ENCODE measurements at regions not wholly inside any gene's neighbourhood (a gene's known extent, or its start where the extent isn't known, plus 50 kb on each side); places are given as distances from the start of the nearest gene placed in this dataset.
"Not testable (repeated sequence)": the region's sequence is repeated elsewhere in the genome, so short reads cannot be mapped to it uniquely, and the experiment has no call there.

DNA sequence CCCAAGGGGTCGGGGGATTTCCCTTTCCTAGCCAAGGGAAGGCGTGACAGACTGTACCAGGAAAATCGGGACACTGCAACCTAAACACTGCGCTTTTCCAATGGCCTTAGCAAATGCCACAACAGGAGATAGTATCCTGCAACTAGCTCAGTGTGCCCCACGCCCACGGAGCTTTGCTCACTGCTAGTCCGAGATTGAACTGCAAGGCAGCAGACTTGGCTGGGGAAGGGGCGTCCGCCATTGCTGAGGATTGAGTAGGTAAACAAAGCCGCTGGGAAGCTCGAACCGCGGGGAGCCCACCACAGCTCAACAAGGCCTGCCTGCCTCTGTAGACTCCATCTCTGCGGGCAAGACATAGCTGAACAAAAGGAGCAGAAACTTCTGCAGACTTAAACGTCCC lies 72.3 kb upstream of the THRB start:
- ChIA-PET CTCF (no interaction called here), POLR2A (no interaction called here)
- WGBS (ENCODE audit: insufficient coverage) = 97% methylated on average over 14 of the region's 15 CpGs
- Histone ChIP-seq H3K36me3 (ENCODE audit: control insufficient read depth in 4 of 4, insufficient read depth in 4 of 4, low read length in 3 of 4) (no peaks in the 10 kb centered on the region), H3K9me3 (ENCODE audit: control extremely low read depth in 1 of 5, control insufficient read depth in 4 of 5, insufficient read depth in 2 of 5, low read depth in 1 of 5, low read length in 4 of 5) (peaks cover 0 to 1% (median 0%) of the 10 kb centered on the region in 5 experiments), H3K27me3 (replicated peaks in 2 of 5; ENCODE audit: control insufficient read depth in 4 of 5, insufficient read depth in 5 of 5, low read length in 4 of 5) (no peaks in the 10 kb centered on the region), H3K27ac (ENCODE audit: insufficient read depth in 1 of 2, low read depth in 1 of 2, low read length in 2 of 2, poor library complexity in 1 of 2, severe bottlenecking in 2 of 2) (no peak overlapping the region), H3K4me3 (ENCODE audit: control insufficient read depth in 1 of 7, extremely low read depth in 1 of 7, insufficient read depth in 4 of 7, low read depth in 2 of 7, low read length in 6 of 7) (no peak overlapping the region), H3K4me1 (ENCODE audit: control extremely low read depth in 1 of 4, control insufficient read depth in 4 of 4, insufficient read depth in 4 of 4, low read length in 3 of 4) (no peaks in the 10 kb centered on the region)
- no peak for DNase-seq

DNA sequence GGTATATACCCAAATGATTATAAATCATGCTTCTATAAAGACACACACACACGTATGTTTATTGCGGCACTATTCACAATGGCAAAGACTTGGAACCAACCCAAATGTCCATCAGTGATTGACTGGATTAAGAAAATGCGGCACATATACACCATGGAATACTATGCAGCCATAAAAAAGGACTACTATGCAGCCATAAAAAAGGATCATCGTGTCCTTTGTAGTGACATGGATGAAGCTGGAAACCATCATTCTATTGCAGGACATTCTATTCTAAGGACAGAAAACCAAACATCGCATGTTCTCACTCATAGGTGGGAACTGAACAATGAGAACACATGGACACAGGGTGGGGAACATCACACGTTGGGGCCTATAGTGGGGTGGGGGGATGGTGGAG lies 77.8 kb upstream of the THRB start:
- WGBS (ENCODE audit: insufficient coverage) = 100% methylated on average over 2 of the region's 6 CpGs
- H3K27ac ChIP-seq (ENCODE audit: insufficient read depth in 1 of 2, low read depth in 1 of 2, low read length in 2 of 2, poor library complexity in 1 of 2, severe bottlenecking in 2 of 2); H3K4me1 ChIP-seq (ENCODE audit: control extremely low read depth in 1 of 4, control insufficient read depth in 4 of 4, insufficient read depth in 4 of 4, low read length in 3 of 4); H3K27me3 ChIP-seq (replicated peaks in 2 of 5; ENCODE audit: control insufficient read depth in 4 of 5, insufficient read depth in 5 of 5, low read length in 4 of 5); H3K9me3 ChIP-seq (ENCODE audit: control extremely low read depth in 1 of 5, control insufficient read depth in 4 of 5, insufficient read depth in 2 of 5, low read depth in 1 of 5, low read length in 4 of 5); H3K4me3 ChIP-seq (ENCODE audit: control insufficient read depth in 1 of 7, extremely low read depth in 1 of 7, insufficient read depth in 4 of 7, low read depth in 2 of 7, low read length in 6 of 7); POLR2A ChIA-PET; DNase-seq; CTCF ChIA-PET; H3K36me3 ChIP-seq (ENCODE audit: control insufficient read depth in 4 of 4, insufficient read depth in 4 of 4, low read length in 3 of 4): not testable (repeated sequence)

DNA sequence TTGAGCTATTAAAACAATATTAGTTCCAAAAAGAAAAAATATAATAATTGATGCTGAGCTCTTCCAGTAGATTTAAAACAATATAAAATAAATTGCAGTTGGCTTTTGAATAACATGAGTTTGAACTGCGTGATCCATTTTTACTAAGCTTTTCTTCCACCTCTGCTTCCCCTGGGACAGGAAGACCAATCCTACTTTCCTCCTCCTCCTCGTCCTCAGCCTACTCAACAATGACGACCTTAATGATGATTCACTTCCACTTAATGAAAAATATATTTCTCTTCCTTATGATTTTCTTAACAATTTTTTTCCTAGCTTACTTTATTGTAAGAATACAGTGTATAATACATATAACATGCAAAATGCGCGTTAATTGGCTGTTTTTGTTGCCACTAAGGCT lies 78.9 kb upstream of the THRB start:
- no peak for DNase-seq
- peaks cover 0 to 1% (median 0%) of the 10 kb centered on the region in 5 experiments for H3K9me3 ChIP-seq (ENCODE audit: control extremely low read depth in 1 of 5, control insufficient read depth in 4 of 5, insufficient read depth in 2 of 5, low read depth in 1 of 5, low read length in 4 of 5)
- no peak overlapping the region for H3K27ac ChIP-seq (ENCODE audit: insufficient read depth in 1 of 2, low read depth in 1 of 2, low read length in 2 of 2, poor library complexity in 1 of 2, severe bottlenecking in 2 of 2)
- no peaks in the 10 kb centered on the region for H3K4me1 ChIP-seq (ENCODE audit: control extremely low read depth in 1 of 4, control insufficient read depth in 4 of 4, insufficient read depth in 4 of 4, low read length in 3 of 4)
- no peaks in the 10 kb centered on the region for H3K27me3 ChIP-seq (replicated peaks in 2 of 5; ENCODE audit: control insufficient read depth in 4 of 5, insufficient read depth in 5 of 5, low read length in 4 of 5)
- ChIA-PET CTCF (interaction anchor here (1.2 kb wide), 1 partner anchor 10 kb away, joined by 3 read pairs; no protein-coding TSS in a partner anchor), POLR2A (interaction anchor here (0.6 kb wide), 2 partner anchors 107 to 349 kb away, joined by 3 read pairs; no protein-coding TSS in a partner anchor)
- H3K36me3 ChIP-seq (ENCODE audit: control insufficient read depth in 4 of 4, insufficient read depth in 4 of 4, low read length in 3 of 4) = no peaks in the 10 kb centered on the region
- WGBS (ENCODE audit: insufficient coverage) = 92% methylated on average over 2 of the region's 5 CpGs
- no peak overlapping the region for H3K4me3 ChIP-seq (ENCODE audit: control insufficient read depth in 1 of 7, extremely low read depth in 1 of 7, insufficient read depth in 4 of 7, low read depth in 2 of 7, low read length in 6 of 7)

DNA sequence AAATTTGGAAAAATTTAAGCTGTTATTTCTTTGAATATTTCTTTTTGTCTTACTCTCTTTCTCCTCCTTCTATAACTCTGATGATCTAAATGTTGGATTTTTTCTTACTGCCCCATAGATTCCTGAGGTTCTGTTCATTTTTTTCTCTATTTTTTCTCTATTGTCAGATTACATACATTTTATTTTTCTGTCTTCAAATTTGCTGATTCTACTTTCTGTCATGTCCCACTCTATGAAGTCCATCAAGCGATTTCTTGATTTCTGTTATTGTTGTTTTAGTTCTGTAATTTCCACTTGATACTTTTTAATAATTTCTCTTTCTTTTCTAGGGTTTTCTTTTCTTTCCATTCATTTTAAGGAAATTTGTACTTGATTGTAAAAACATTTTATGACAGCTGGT lies 83.7 kb upstream of the THRB start:
- ChIA-PET POLR2A (no interaction called here), CTCF (no interaction called here)
- Histone ChIP-seq H3K27me3 (replicated peaks in 2 of 5; ENCODE audit: control insufficient read depth in 4 of 5, insufficient read depth in 5 of 5, low read length in 4 of 5) (no peaks in the 10 kb centered on the region), H3K27ac (ENCODE audit: insufficient read depth in 1 of 2, low read depth in 1 of 2, low read length in 2 of 2, poor library complexity in 1 of 2, severe bottlenecking in 2 of 2) (no peak overlapping the region), H3K9me3 (ENCODE audit: control extremely low read depth in 1 of 5, control insufficient read depth in 4 of 5, insufficient read depth in 2 of 5, low read depth in 1 of 5, low read length in 4 of 5) (no peaks in the 10 kb centered on the region), H3K36me3 (ENCODE audit: control insufficient read depth in 4 of 4, insufficient read depth in 4 of 4, low read length in 3 of 4) (no peaks in the 10 kb centered on the region), H3K4me3 (ENCODE audit: control insufficient read depth in 1 of 7, extremely low read depth in 1 of 7, insufficient read depth in 4 of 7, low read depth in 2 of 7, low read length in 6 of 7) (no peak overlapping the region), H3K4me1 (ENCODE audit: control extremely low read depth in 1 of 4, control insufficient read depth in 4 of 4, insufficient read depth in 4 of 4, low read length in 3 of 4) (peaks cover 3 to 24% (median 10%) of the 10 kb centered on the region in 4 experiments)
- no CpG with 5 or more reads among the region's 1 CpG for WGBS (ENCODE audit: insufficient coverage)
- no peak for DNase-seq

DNA sequence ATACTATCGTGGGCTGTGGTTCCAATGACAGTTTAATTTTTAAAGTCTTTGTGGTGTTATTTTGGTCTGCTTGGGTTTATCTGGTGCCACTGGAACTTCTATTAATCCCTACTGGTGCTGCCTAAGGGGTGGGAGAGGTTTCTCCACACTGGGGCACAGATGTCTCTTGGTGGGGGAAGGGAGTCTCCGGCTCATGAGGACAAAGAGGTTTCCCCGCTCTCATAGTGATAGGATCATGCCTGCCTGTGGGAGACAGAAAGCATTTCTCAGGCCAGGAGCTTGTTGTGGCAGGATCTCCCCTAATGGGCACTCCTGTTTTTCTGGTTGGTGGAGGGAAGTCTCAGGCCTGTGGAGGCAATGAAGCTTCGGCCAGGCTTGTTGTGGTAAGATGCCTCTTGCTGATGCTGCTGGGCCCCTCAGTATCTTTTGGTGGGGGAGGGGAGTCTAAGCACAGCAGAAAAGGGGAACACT lies 84.3 kb upstream of the THRB start:
- H3K27me3 ChIP-seq (replicated peaks in 2 of 5; ENCODE audit: control insufficient read depth in 4 of 5, insufficient read depth in 5 of 5, low read length in 4 of 5) = no peaks in the 10 kb centered on the region
- 60% methylated on average over 2 of the region's 4 CpGs for WGBS (ENCODE audit: insufficient coverage)

DNA sequence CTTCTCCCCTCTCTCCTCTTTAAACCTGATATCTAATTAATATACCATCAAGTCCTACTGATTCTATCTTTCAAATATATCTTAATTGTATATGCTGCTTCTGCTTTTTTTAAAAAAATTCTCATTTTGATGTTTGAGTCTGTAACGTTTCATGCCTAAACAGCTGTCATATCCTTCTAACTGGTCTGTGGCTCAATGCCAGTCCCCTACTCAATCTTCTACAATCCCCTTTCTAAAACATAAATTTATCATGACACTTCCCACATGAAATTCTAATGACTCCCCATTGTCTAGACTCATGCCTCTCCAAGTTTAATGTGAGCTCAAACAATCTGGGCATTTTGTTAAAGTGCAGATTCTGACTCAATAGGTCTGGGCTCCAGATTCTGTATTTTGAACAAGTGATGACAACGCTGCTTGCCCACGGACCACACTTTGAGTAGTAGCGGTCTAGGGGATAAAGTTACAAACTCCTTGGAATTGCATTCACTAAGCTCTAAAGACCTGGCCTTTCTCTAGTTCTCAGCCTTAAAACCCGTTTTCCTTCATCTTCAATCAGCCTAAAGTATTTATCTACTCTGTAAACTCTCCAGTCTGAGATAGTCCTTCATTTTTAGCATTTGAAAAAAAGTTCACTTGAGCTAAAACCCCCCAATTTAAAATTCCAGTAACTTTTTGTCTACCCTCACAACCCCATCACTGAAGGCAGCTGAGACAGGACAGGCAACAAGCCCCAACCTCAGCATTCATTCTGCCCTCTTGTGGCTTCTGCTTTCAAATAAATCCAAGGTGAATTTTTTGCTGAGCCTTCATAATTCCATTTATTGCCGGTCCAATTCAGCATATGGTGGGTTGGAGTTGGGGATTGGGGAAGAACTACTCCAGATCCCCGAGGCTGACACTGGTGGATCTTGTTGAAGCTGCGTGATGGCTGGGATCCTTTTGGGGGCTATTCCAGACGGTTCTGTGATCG lies 88.1 kb upstream of the THRB start:
- Histone ChIP-seq H3K27ac (ENCODE audit: insufficient read depth in 1 of 2, low read depth in 1 of 2, low read length in 2 of 2, poor library complexity in 1 of 2, severe bottlenecking in 2 of 2) (no peak overlapping the region), H3K4me3 (ENCODE audit: control insufficient read depth in 1 of 7, extremely low read depth in 1 of 7, insufficient read depth in 4 of 7, low read depth in 2 of 7, low read length in 6 of 7) (no peak overlapping the region), H3K9me3 (ENCODE audit: control extremely low read depth in 1 of 5, control insufficient read depth in 4 of 5, insufficient read depth in 2 of 5, low read depth in 1 of 5, low read length in 4 of 5) (no peaks in the 10 kb centered on the region), H3K27me3 (replicated peaks in 2 of 5; ENCODE audit: control insufficient read depth in 4 of 5, insufficient read depth in 5 of 5, low read length in 4 of 5) (no peaks in the 10 kb centered on the region), H3K36me3 (ENCODE audit: control insufficient read depth in 4 of 4, insufficient read depth in 4 of 4, low read length in 3 of 4) (no peaks in the 10 kb centered on the region), H3K4me1 (ENCODE audit: control extremely low read depth in 1 of 4, control insufficient read depth in 4 of 4, insufficient read depth in 4 of 4, low read length in 3 of 4) (peaks cover 4 to 25% (median 10%) of the 10 kb centered on the region in 4 experiments)
- CTCF ChIA-PET = interaction anchor here (0.8 to 1.3 kb wide), 7 partner anchors 10 to 101 kb away, joined by 3 to 6 read pairs (median 3); no protein-coding TSS in a partner anchor
- peak; percentile 26 to 63 (median 51) for DNase-seq
- WGBS (ENCODE audit: insufficient coverage) = 81% methylated on average over 9 of the region's 10 CpGs
- POLR2A ChIA-PET = interaction anchor here (0.6 kb wide), 1 partner anchor 1085 kb away, joined by 3 read pairs; no protein-coding TSS in a partner anchor

More for the DNA sequence above, 84.3 kb upstream of the THRB start:
- CTCF ChIA-PET = no interaction called here
- peak in 2 of 3 donors; percentile 57 to 71 for DNase-seq
- no peak overlapping the region for H3K27ac ChIP-seq (ENCODE audit: insufficient read depth in 1 of 2, low read depth in 1 of 2, low read length in 2 of 2, poor library complexity in 1 of 2, severe bottlenecking in 2 of 2)
- no peak overlapping the region for H3K4me3 ChIP-seq (ENCODE audit: control insufficient read depth in 1 of 7, extremely low read depth in 1 of 7, insufficient read depth in 4 of 7, low read depth in 2 of 7, low read length in 6 of 7)
- no peaks in the 10 kb centered on the region for H3K9me3 ChIP-seq (ENCODE audit: control extremely low read depth in 1 of 5, control insufficient read depth in 4 of 5, insufficient read depth in 2 of 5, low read depth in 1 of 5, low read length in 4 of 5)
- POLR2A ChIA-PET = no interaction called here
- no peaks in the 10 kb centered on the region for H3K36me3 ChIP-seq (ENCODE audit: control insufficient read depth in 4 of 4, insufficient read depth in 4 of 4, low read length in 3 of 4)
- peaks cover 3 to 25% (median 10%) of the 10 kb centered on the region in 4 experiments for H3K4me1 ChIP-seq (ENCODE audit: control extremely low read depth in 1 of 4, control insufficient read depth in 4 of 4, insufficient read depth in 4 of 4, low read length in 3 of 4)

DNA sequence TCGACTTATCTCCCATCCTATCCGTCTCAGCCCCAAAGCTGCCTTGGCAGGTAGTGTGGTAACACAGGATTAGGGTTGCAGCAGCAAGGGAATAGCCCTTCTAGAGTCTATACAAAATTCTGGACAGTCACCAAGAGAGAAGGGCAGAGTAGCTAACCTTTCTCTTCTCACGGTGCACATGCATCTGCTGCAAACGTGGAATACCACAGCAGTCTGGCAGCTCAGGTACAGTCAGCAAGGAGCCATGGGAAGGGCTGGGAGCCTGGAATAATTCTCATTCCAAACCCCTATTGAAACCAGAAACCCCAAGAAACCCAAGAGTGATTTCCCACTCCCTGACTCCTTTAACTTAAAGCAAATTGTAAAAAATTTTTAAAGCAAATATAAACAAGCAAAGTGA lies 92.3 kb upstream of the THRB start:
- no peak overlapping the region for H3K27ac ChIP-seq (ENCODE audit: insufficient read depth in 1 of 2, low read depth in 1 of 2, low read length in 2 of 2, poor library complexity in 1 of 2, severe bottlenecking in 2 of 2)
- no peaks in the 10 kb centered on the region for H3K9me3 ChIP-seq (ENCODE audit: control extremely low read depth in 1 of 5, control insufficient read depth in 4 of 5, insufficient read depth in 2 of 5, low read depth in 1 of 5, low read length in 4 of 5)
- H3K4me3 ChIP-seq (ENCODE audit: control insufficient read depth in 1 of 7, extremely low read depth in 1 of 7, insufficient read depth in 4 of 7, low read depth in 2 of 7, low read length in 6 of 7) = no peak overlapping the region
- no peaks in the 10 kb centered on the region for H3K27me3 ChIP-seq (replicated peaks in 2 of 5; ENCODE audit: control insufficient read depth in 4 of 5, insufficient read depth in 5 of 5, low read length in 4 of 5)
- H3K36me3 ChIP-seq (ENCODE audit: control insufficient read depth in 4 of 4, insufficient read depth in 4 of 4, low read length in 3 of 4) = no peaks in the 10 kb centered on the region
- POLR2A ChIA-PET = no interaction called here
- WGBS (ENCODE audit: insufficient coverage) = 92% methylated on average over 2 of the region's 4 CpGs
- no peak for DNase-seq
- peaks cover 18 to 53% (median 25%) of the 10 kb centered on the region in 4 experiments for H3K4me1 ChIP-seq (ENCODE audit: control extremely low read depth in 1 of 4, control insufficient read depth in 4 of 4, insufficient read depth in 4 of 4, low read length in 3 of 4)
- CTCF ChIA-PET = interaction anchor here (0.7 to 1.4 kb wide), 4 partner anchors 11 to 91 kb away, joined by 3 to 4 read pairs (median 3); no protein-coding TSS in a partner anchor
